WTC11 (cell line): ENCODE measurements at regions not wholly inside any gene's neighbourhood (a gene's known extent, or its start where the extent isn't known, plus 50 kb on each side); places are given as distances from the start of the nearest gene placed in this dataset.

ENCODE experiments used
- ATAC-seq: fragments of 200-7000 bp; cut with Tn5 transposase; 2 replicates; pipeline ENCODE4 v1.10.0; 2021; ENCODE audit warnings: mild to moderate bottlenecking, moderate library complexity
- CTCF ChIA-PET: fragments of 300-600 bp; sonication (Branson Sonifier 250); formaldehyde crosslinking; loops from one replicate; lab custom pipeline; 2021; ENCODE audit warnings: antibody characterized with exemption; lab: Charles Lee
- POLR2A ChIA-PET: fragments of 350-600 bp; sonication (Branson Sonifier 250); formaldehyde crosslinking; loops from one replicate; lab custom pipeline; 2021; ENCODE audit warnings: antibody characterized with exemption; lab: Charles Lee
- DNase-seq: peaks from one replicate; pipeline ENCODE4 v3.0.0; 2021; ENCODE audit warnings: low spot score
- H3K27ac Mint-ChIP-seq: 2 replicates; pipeline ENCODE4 v1.8.0; 2021; ENCODE audit warnings: mixed read lengths
- H3K27me3 Mint-ChIP-seq: 2 replicates; pipeline ENCODE4 v1.8.0; 2021; ENCODE audit warnings: low read depth, mild to moderate bottlenecking, moderate library complexity, mixed read lengths
- H3K36me3 Mint-ChIP-seq: 2 replicates; pipeline ENCODE4 v1.8.0; 2021; ENCODE audit warnings: mixed read lengths
- H3K4me1 Mint-ChIP-seq: 2 replicates; pipeline ENCODE4 v1.8.0; 2022; ENCODE audit warnings: mixed read lengths
- H3K4me3 Mint-ChIP-seq: 2 replicates; pipeline ENCODE4 v1.8.0; 2021; ENCODE audit warnings: mild to moderate bottlenecking, moderate library complexity, mixed read lengths
- H3K9me3 Mint-ChIP-seq: 2 replicates; pipeline ENCODE4 v1.8.0; 2021; ENCODE audit warnings: mixed read lengths
- CREB1 ChIP-seq: sonication (generic); formaldehyde crosslinking; IDR thresholded peaks from 2 replicates; pipeline ENCODE4 v1.8.0; 2023; ENCODE audit warnings: mild to moderate bottlenecking, missing genetic modification reagents
- JAZF1 ChIP-seq: fragments of 250-450 bp; sonication (Bioruptor Pico); IDR thresholded peaks from 2 replicates; pipeline ENCODE4 v1.9.0; 2021; ENCODE audit warnings: moderate library complexity, mild to moderate bottlenecking, inconsistent platforms
- NFE2L1 ChIP-seq: sonication (generic); formaldehyde crosslinking; IDR thresholded peaks from 2 replicates; pipeline ENCODE4 v1.8.1; 2023; ENCODE audit warnings: missing genetic modification reagents
- NR1H2 ChIP-seq: sonication (generic); formaldehyde crosslinking; IDR thresholded peaks from 2 replicates; pipeline ENCODE4 v1.9.0; 2021; ENCODE audit warnings: mild to moderate bottlenecking, moderate library complexity, missing genetic modification reagents
- OVOL2 ChIP-seq: fragments of 250-450 bp; sonication (Bioruptor Pico); IDR thresholded peaks from 2 replicates; pipeline ENCODE4 v1.9.0; 2021; ENCODE audit warnings: mild to moderate bottlenecking, borderline replicate concordance
- SP1 ChIP-seq: sonication (generic); formaldehyde crosslinking; conservative IDR thresholded peaks from 2 replicates; pipeline ENCODE4 v1.8.1; 2022; ENCODE audit warnings: missing genetic modification reagents
- TP53 ChIP-seq: sonication (generic); formaldehyde crosslinking; IDR thresholded peaks from 2 replicates; pipeline ENCODE4 v1.8.1; 2023; ENCODE audit warnings: mild to moderate bottlenecking, missing genetic modification reagents
- ZNF232 ChIP-seq: sonication (generic); formaldehyde crosslinking; IDR thresholded peaks from 2 replicates; pipeline ENCODE4 v1.8.0; 2022; ENCODE audit warnings: mild to moderate bottlenecking, missing genetic modification reagents
- ZNF317 ChIP-seq: sonication (generic); formaldehyde crosslinking; IDR thresholded peaks from 2 replicates; pipeline ENCODE4 v1.8.1; 2023; ENCODE audit warnings: low read depth, mild to moderate bottlenecking, moderate library complexity, missing genetic modification reagents, borderline replicate concordance
- TF ChIP-seq, protein P1 (sequence below): sonication (generic); formaldehyde crosslinking; IDR thresholded peaks from 2 replicates; pipeline ENCODE4 v1.8.1; 2023; ENCODE audit warnings: mild to moderate bottlenecking, missing genetic modification reagents
- TF ChIP-seq, protein P2 (sequence below): fragments of 250-450 bp; sonication (Bioruptor Pico); IDR thresholded peaks from 2 replicates; pipeline ENCODE4 v2.1.2; 2022; ENCODE audit warnings: mild to moderate bottlenecking, moderate library complexity
- TF ChIP-seq, protein P3 (sequence below): sonication (generic); formaldehyde crosslinking; IDR thresholded peaks from 2 replicates; pipeline ENCODE4 v1.8.1; 2023; ENCODE audit warnings: mild to moderate bottlenecking, missing genetic modification reagents, moderate library complexity
- TF ChIP-seq, protein P4 (sequence below): fragments of 250-450 bp; sonication (Bioruptor Pico); IDR thresholded peaks from 2 replicates; pipeline ENCODE4 v1.9.0; 2021; ENCODE audit warnings: moderate library complexity, mild to moderate bottlenecking, inconsistent platforms, borderline replicate concordance
- TF ChIP-seq, protein P5 (sequence below): sonication (generic); formaldehyde crosslinking; IDR thresholded peaks from 2 replicates; pipeline ENCODE4 v1.8.0; 2023; ENCODE audit warnings: mild to moderate bottlenecking, missing genetic modification reagents
- TF ChIP-seq, protein P6 (sequence below): fragments of 250-450 bp; sonication (Bioruptor Pico); IDR thresholded peaks from 2 replicates; pipeline ENCODE4 v1.8.0; 2021; ENCODE audit warnings: mild to moderate bottlenecking
- TF ChIP-seq, protein P7 (sequence below): fragments of 200-600 bp; IDR thresholded peaks from 2 replicates; pipeline ENCODE4 v1.8.0; 2022; ENCODE audit warnings: antibody characterized with exemption

DNA sequence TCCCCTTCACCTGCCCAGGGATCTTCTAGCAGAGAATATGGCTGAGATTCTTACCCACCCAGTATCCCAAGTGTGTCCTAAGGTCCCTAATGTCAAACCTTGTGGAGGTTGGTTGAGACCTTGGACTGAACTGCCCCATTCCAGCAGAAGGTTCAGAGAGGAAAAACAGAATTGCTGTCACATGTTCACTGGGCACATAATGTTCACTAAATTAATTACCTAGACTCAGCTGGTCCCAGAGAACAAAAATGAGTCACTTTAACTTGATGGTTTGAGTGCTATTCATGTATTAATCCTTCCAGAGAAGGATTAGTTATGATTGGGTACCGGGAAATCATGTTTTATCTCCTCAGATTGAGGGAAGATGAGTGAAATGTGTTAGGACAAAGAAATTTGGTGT is 171.3 kb upstream of the GADL1 start:
- ChIA-PET CTCF (no interaction called here), POLR2A (no interaction called here)
- no peak overlapping the region for H3K27ac Mint-ChIP-seq
- no peaks in the 10 kb centered on the region for H3K27me3 Mint-ChIP-seq
- peaks cover 1% of the 10 kb centered on the region for H3K36me3 Mint-ChIP-seq
- H3K4me3 Mint-ChIP-seq: no peak overlapping the region
- H3K4me1 Mint-ChIP-seq: peaks cover 25% of the 10 kb centered on the region
- no peak for DNase-seq
- ATAC-seq: no peak
- no peak for TF ChIP-seq CREB1
- TF ChIP-seq, protein P1, sequence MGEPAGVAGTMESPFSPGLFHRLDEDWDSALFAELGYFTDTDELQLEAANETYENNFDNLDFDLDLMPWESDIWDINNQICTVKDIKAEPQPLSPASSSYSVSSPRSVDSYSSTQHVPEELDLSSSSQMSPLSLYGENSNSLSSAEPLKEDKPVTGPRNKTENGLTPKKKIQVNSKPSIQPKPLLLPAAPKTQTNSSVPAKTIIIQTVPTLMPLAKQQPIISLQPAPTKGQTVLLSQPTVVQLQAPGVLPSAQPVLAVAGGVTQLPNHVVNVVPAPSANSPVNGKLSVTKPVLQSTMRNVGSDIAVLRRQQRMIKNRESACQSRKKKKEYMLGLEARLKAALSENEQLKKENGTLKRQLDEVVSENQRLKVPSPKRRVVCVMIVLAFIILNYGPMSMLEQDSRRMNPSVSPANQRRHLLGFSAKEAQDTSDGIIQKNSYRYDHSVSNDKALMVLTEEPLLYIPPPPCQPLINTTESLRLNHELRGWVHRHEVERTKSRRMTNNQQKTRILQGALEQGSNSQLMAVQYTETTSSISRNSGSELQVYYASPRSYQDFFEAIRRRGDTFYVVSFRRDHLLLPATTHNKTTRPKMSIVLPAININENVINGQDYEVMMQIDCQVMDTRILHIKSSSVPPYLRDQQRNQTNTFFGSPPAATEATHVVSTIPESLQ: no peak
- TF ChIP-seq TP53 (CRISPR knock-in tag): no peak
- no peak for TF ChIP-seq SP1 (CRISPR knock-in tag)
- no peak for TF ChIP-seq ZNF232 (CRISPR knock-in tag)
- TF ChIP-seq, protein P2, sequence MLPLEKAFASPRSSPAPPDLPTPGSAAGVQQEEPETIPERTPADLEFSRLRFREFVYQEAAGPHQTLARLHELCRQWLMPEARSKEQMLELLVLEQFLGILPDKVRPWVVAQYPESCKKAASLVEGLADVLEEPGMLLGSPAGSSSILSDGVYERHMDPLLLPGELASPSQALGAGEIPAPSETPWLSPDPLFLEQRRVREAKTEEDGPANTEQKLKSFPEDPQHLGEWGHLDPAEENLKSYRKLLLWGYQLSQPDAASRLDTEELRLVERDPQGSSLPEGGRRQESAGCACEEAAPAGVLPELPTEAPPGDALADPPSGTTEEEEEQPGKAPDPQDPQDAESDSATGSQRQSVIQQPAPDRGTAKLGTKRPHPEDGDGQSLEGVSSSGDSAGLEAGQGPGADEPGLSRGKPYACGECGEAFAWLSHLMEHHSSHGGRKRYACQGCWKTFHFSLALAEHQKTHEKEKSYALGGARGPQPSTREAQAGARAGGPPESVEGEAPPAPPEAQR: no peak
- TF ChIP-seq ZNF317 (CRISPR knock-in tag): no peak
- TF ChIP-seq JAZF1 (CRISPR knock-in tag): no peak
- TF ChIP-seq, protein P3, sequence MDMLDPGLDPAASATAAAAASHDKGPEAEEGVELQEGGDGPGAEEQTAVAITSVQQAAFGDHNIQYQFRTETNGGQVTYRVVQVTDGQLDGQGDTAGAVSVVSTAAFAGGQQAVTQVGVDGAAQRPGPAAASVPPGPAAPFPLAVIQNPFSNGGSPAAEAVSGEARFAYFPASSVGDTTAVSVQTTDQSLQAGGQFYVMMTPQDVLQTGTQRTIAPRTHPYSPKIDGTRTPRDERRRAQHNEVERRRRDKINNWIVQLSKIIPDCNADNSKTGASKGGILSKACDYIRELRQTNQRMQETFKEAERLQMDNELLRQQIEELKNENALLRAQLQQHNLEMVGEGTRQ (CRISPR knock-in tag): no peak
- no peak for TF ChIP-seq NFE2L1 (CRISPR knock-in tag)
- TF ChIP-seq, protein P4, sequence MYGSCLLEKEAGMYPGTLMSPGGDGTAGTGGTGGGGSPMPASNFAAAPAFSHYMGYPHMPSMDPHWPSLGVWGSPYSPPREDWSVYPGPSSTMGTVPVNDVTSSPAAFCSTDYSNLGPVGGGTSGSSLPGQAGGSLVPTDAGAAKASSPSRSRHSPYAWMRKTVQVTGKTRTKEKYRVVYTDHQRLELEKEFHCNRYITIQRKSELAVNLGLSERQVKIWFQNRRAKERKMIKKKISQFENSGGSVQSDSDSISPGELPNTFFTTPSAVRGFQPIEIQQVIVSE (CRISPR knock-in tag): no peak
- TF ChIP-seq, protein P5, sequence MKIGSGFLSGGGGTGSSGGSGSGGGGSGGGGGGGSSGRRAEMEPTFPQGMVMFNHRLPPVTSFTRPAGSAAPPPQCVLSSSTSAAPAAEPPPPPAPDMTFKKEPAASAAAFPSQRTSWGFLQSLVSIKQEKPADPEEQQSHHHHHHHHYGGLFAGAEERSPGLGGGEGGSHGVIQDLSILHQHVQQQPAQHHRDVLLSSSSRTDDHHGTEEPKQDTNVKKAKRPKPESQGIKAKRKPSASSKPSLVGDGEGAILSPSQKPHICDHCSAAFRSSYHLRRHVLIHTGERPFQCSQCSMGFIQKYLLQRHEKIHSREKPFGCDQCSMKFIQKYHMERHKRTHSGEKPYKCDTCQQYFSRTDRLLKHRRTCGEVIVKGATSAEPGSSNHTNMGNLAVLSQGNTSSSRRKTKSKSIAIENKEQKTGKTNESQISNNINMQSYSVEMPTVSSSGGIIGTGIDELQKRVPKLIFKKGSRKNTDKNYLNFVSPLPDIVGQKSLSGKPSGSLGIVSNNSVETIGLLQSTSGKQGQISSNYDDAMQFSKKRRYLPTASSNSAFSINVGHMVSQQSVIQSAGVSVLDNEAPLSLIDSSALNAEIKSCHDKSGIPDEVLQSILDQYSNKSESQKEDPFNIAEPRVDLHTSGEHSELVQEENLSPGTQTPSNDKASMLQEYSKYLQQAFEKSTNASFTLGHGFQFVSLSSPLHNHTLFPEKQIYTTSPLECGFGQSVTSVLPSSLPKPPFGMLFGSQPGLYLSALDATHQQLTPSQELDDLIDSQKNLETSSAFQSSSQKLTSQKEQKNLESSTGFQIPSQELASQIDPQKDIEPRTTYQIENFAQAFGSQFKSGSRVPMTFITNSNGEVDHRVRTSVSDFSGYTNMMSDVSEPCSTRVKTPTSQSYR: no peak
- TF ChIP-seq, protein P6, sequence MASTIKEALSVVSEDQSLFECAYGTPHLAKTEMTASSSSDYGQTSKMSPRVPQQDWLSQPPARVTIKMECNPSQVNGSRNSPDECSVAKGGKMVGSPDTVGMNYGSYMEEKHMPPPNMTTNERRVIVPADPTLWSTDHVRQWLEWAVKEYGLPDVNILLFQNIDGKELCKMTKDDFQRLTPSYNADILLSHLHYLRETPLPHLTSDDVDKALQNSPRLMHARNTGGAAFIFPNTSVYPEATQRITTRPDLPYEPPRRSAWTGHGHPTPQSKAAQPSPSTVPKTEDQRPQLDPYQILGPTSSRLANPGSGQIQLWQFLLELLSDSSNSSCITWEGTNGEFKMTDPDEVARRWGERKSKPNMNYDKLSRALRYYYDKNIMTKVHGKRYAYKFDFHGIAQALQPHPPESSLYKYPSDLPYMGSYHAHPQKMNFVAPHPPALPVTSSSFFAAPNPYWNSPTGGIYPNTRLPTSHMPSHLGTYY (CRISPR knock-in tag): no peak
- TF ChIP-seq, protein P7, sequence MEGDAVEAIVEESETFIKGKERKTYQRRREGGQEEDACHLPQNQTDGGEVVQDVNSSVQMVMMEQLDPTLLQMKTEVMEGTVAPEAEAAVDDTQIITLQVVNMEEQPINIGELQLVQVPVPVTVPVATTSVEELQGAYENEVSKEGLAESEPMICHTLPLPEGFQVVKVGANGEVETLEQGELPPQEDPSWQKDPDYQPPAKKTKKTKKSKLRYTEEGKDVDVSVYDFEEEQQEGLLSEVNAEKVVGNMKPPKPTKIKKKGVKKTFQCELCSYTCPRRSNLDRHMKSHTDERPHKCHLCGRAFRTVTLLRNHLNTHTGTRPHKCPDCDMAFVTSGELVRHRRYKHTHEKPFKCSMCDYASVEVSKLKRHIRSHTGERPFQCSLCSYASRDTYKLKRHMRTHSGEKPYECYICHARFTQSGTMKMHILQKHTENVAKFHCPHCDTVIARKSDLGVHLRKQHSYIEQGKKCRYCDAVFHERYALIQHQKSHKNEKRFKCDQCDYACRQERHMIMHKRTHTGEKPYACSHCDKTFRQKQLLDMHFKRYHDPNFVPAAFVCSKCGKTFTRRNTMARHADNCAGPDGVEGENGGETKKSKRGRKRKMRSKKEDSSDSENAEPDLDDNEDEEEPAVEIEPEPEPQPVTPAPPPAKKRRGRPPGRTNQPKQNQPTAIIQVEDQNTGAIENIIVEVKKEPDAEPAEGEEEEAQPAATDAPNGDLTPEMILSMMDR: no peak
- no peak for TF ChIP-seq NR1H2
- TF ChIP-seq OVOL2: no peak
- TF ChIP-seq, all 79 proteins: peak for 0
- H3K9me3 Mint-ChIP-seq: peaks cover 18% of the 10 kb centered on the region
